ENCODE measurements at regions not wholly inside any gene's neighbourhood (a gene's known extent, or its start where the extent isn't known, plus 50 kb on each side); places are given as distances from the start of the nearest gene placed in this dataset.

DNA sequence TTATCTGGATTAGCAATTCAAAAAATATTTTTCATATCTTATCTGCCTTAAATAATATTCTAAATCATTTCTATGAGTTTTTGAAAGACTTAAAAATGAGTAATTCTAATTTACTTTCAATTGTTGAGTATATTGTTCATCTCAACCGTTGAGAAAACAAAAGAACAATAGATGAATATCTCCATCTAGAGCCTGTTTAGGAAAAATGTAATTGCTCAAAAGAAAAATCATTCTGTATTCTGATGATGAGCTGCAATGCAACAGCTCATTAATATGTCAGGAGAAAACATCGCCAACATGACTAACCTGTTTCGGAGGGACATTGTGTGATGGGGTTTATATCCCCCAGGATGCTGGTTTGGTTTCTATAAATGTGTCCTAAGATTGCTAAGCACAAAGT, 417.6 kb downstream of the SUCLG1 start:
- POLR2A ChIA-PET: no interaction called here
- Histone ChIP-seq H3K9me3 (ENCODE audit: control insufficient read depth, insufficient read depth, low read depth, low read length) (no peaks in the 10 kb centered on the region), H3K4me3 (ENCODE audit: low read depth, low read length) (no peak overlapping the region), H3K27ac (ENCODE audit: extremely low read depth, low read depth, low read length) (no peak overlapping the region), H3K36me3 (ENCODE audit: control insufficient read depth in 2 of 2, insufficient read depth in 1 of 2, low read length in 2 of 2) (no peaks in the 10 kb centered on the region), H3K4me1 (ENCODE audit: control insufficient read depth, insufficient read depth, low read length) (peaks cover 17% of the 10 kb centered on the region)
- CTCF ChIA-PET: interaction anchor here (0.7 to 0.9 kb wide), 2 partner anchors 217 to 272 kb away, joined by 3 to 4 read pairs; no protein-coding TSS in a partner anchor
- no peak for TF ChIP-seq ZIC2 (tag by site-specific recombination; IDR thresholded peaks at IDR 0.05)

DNA sequence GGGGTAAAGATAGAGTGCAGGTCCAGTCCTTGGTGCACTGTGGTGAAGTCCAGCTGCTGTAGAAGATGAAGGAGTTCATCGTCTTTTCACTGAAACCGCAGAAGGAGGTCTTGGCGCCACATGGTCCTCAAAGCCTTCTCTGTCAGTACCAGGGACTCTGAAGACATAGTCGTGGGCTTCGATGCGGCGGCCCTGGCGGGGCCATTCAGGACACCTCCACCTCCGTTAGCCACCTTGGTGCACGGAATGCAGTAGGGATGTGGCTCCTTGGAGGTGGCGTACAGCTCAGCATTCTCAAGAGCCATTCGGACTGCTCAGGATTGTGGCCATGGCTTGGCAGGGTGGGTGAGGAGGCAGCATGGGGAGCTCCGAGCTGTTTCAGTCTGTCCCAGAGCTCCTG, 418.8 kb downstream of the SUCLG1 start:
- H3K36me3 ChIP-seq (ENCODE audit: control insufficient read depth in 2 of 2, insufficient read depth in 1 of 2, low read length in 2 of 2): no peaks in the 10 kb centered on the region
- peaks cover 17% of the 10 kb centered on the region for H3K4me1 ChIP-seq (ENCODE audit: control insufficient read depth, insufficient read depth, low read length)
- TF ChIP-seq ZNF837 (tag by site-specific recombination; IDR thresholded peaks at IDR 0.05): no peak
- TF ChIP-seq GLIS2 (tag by site-specific recombination; IDR thresholded peaks at IDR 0.05): no peak
- no peak for TF ChIP-seq SP7 (tag by site-specific recombination; IDR thresholded peaks at IDR 0.05)
- TF ChIP-seq ZNF433 (tag by site-specific recombination; IDR thresholded peaks at IDR 0.05; ENCODE audit: low read depth): no peak
- TF ChIP-seq ZNF2 (tag by site-specific recombination; IDR thresholded peaks at IDR 0.05): no peak
- TF ChIP-seq, protein P1, sequence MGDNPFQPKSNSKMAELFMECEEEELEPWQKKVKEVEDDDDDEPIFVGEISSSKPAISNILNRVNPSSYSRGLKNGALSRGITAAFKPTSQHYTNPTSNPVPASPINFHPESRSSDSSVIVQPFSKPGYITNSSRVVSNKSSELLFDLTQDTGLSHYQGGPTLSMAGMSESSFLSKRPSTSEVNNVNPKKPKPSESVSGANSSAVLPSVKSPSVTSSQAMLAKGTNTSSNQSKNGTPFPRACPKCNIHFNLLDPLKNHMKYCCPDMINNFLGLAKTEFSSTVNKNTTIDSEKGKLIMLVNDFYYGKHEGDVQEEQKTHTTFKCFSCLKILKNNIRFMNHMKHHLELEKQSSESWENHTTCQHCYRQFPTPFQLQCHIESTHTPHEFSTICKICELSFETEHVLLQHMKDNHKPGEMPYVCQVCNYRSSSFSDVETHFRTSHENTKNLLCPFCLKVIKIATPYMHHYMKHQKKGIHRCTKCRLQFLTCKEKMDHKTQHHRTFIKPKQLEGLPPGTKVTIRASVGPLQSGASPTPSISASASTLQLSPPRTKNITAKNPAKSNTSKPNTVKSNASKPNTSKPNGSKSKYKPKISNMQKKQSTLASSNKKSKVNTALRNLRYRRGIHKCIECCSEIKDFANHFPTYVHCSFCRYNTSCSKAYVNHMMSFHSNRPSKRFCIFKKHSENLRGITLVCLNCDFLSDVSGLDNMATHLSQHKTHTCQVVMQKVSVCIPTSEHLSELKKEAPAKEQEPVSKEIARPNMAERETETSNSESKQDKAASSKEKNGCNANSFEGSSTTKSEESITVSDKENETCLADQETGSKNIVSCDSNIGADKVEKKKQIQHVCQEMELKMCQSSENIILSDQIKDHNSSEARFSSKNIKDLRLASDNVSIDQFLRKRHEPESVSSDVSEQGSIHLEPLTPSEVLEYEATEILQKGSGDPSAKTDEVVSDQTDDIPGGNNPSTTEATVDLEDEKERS (tag by site-specific recombination; IDR thresholded peaks at IDR 0.05): no peak
- no peak for TF ChIP-seq ZBTB20 (tag by site-specific recombination; IDR thresholded peaks at IDR 0.05)
- no peak overlapping the region for H3K27ac ChIP-seq (ENCODE audit: extremely low read depth, low read depth, low read length)
- POLR2A ChIA-PET: no interaction called here
- CTCF ChIA-PET: interaction anchor here (0.6 to 1.1 kb wide), 2 partner anchors 11 to 819 kb away, joined by 3 read pairs; no protein-coding TSS in a partner anchor
- no peaks in the 10 kb centered on the region for H3K9me3 ChIP-seq (ENCODE audit: control insufficient read depth, insufficient read depth, low read depth, low read length)
- no peak overlapping the region for H3K4me3 ChIP-seq (ENCODE audit: low read depth, low read length)

DNA sequence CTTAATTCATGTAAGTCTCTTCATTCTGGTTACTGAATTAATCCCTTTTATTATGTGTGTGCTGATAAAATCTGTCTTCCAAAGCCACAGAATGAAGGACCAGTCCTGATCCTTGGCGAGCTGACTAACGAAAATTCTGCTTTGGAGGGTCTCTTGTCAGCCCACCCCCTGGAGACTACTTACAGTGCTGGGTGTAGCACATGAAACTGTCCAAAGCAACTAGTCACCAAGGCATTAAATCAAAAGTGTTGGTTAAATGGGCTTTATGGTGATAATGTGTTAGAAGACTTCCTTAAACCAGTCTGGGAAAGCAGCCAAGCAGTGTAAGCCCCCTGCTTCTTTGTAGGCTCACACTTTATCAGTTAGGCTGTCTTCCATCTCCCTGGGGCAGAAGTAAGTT, 420.2 kb downstream of the SUCLG1 start:
- ChIA-PET POLR2A (no interaction called here), CTCF (interaction anchor here (0.6 to 2.1 kb wide), 2 partner anchors 16 to 953 kb away, joined by 3 to 5 read pairs; no protein-coding TSS in a partner anchor)
- no peaks in the 10 kb centered on the region for H3K36me3 ChIP-seq (ENCODE audit: control insufficient read depth in 2 of 2, insufficient read depth in 1 of 2, low read length in 2 of 2)
- H3K4me1 ChIP-seq (ENCODE audit: control insufficient read depth, insufficient read depth, low read length): peaks cover 17% of the 10 kb centered on the region
- H3K9me3 ChIP-seq (ENCODE audit: control insufficient read depth, insufficient read depth, low read depth, low read length): no peaks in the 10 kb centered on the region
- no peak overlapping the region for H3K4me3 ChIP-seq (ENCODE audit: low read depth, low read length)
- H3K27ac ChIP-seq (ENCODE audit: extremely low read depth, low read depth, low read length): peak overlapping the region; percentile 82
- TF ChIP-seq ZNF837 (tag by site-specific recombination; IDR thresholded peaks at IDR 0.05) (no peak), ZNF16 (tag by site-specific recombination; IDR thresholded peaks at IDR 0.05; ENCODE audit: low read depth) (no peak), ZNF394 (tag by site-specific recombination; IDR thresholded peaks at IDR 0.05; ENCODE audit: borderline replicate concordance) (no peak), FEZF1 (tag by site-specific recombination; IDR thresholded peaks at IDR 0.05) (peak; percentile 65), ZBTB48 (tag by site-specific recombination; IDR thresholded peaks at IDR 0.05) (no peak), HOXD13 (CRISPR knock-in tag; IDR thresholded peaks at IDR 0.05; ENCODE audit: borderline replicate concordance) (peak; percentile 47; the same call in 1 of the 2 replicates), GLIS1 (tag by site-specific recombination; IDR thresholded peaks at IDR 0.05) (peak; percentile 51)
- TF ChIP-seq, protein P2, sequence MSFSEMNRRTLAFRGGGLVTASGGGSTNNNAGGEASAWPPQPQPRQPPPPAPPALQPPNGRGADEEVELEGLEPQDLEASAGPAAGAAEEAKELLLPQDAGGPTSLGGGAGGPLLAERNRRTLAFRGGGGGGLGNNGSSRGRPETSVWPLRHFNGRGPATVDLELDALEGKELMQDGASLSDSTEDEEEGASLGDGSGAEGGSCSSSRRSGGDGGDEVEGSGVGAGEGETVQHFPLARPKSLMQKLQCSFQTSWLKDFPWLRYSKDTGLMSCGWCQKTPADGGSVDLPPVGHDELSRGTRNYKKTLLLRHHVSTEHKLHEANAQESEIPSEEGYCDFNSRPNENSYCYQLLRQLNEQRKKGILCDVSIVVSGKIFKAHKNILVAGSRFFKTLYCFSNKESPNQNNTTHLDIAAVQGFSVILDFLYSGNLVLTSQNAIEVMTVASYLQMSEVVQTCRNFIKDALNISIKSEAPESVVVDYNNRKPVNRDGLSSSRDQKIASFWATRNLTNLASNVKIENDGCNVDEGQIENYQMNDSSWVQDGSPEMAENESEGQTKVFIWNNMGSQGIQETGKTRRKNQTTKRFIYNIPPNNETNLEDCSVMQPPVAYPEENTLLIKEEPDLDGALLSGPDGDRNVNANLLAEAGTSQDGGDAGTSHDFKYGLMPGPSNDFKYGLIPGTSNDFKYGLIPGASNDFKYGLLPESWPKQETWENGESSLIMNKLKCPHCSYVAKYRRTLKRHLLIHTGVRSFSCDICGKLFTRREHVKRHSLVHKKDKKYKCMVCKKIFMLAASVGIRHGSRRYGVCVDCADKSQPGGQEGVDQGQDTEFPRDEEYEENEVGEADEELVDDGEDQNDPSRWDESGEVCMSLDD (tag by site-specific recombination; IDR thresholded peaks at IDR 0.05): no peak
- TF ChIP-seq, protein P3, sequence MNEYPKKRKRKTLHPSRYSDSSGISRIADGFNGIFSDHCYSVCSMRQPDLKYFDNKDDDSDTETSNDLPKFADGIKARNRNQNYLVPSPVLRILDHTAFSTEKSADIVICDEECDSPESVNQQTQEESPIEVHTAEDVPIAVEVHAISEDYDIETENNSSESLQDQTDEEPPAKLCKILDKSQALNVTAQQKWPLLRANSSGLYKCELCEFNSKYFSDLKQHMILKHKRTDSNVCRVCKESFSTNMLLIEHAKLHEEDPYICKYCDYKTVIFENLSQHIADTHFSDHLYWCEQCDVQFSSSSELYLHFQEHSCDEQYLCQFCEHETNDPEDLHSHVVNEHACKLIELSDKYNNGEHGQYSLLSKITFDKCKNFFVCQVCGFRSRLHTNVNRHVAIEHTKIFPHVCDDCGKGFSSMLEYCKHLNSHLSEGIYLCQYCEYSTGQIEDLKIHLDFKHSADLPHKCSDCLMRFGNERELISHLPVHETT (tag by site-specific recombination; IDR thresholded peaks at IDR 0.05): no peak
- TF ChIP-seq, protein P4, sequence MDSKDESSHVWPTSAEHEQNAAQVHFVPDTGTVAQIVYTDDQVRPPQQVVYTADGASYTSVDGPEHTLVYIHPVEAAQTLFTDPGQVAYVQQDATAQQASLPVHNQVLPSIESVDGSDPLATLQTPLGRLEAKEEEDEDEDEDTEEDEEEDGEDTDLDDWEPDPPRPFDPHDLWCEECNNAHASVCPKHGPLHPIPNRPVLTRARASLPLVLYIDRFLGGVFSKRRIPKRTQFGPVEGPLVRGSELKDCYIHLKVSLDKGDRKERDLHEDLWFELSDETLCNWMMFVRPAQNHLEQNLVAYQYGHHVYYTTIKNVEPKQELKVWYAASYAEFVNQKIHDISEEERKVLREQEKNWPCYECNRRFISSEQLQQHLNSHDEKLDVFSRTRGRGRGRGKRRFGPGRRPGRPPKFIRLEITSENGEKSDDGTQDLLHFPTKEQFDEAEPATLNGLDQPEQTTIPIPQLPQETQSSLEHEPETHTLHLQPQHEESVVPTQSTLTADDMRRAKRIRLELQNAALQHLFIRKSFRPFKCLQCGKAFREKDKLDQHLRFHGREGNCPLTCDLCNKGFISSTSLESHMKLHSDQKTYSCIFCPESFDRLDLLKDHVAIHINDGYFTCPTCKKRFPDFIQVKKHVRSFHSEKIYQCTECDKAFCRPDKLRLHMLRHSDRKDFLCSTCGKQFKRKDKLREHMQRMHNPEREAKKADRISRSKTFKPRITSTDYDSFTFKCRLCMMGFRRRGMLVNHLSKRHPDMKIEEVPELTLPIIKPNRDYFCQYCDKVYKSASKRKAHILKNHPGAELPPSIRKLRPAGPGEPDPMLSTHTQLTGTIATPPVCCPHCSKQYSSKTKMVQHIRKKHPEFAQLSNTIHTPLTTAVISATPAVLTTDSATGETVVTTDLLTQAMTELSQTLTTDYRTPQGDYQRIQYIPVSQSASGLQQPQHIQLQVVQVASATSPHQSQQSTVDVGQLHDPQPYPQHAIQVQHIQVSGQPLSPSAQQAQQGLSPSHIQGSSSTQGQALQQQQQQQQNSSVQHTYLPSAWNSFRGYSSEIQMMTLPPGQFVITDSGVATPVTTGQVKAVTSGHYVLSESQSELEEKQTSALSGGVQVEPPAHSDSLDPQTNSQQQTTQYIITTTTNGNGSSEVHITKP (tag by site-specific recombination; IDR thresholded peaks at IDR 0.05): no peak
- TF ChIP-seq, protein P5, sequence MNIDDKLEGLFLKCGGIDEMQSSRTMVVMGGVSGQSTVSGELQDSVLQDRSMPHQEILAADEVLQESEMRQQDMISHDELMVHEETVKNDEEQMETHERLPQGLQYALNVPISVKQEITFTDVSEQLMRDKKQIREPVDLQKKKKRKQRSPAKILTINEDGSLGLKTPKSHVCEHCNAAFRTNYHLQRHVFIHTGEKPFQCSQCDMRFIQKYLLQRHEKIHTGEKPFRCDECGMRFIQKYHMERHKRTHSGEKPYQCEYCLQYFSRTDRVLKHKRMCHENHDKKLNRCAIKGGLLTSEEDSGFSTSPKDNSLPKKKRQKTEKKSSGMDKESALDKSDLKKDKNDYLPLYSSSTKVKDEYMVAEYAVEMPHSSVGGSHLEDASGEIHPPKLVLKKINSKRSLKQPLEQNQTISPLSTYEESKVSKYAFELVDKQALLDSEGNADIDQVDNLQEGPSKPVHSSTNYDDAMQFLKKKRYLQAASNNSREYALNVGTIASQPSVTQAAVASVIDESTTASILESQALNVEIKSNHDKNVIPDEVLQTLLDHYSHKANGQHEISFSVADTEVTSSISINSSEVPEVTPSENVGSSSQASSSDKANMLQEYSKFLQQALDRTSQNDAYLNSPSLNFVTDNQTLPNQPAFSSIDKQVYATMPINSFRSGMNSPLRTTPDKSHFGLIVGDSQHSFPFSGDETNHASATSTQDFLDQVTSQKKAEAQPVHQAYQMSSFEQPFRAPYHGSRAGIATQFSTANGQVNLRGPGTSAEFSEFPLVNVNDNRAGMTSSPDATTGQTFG (tag by site-specific recombination; IDR thresholded peaks at IDR 0.05; ENCODE audit: borderline replicate concordance): no peak

Data from HEK293 (cell line).